Gastroesophageal sphincter (tissue), 2 donors: ENCODE measurements at regions not wholly inside any gene's neighbourhood (a gene's known extent, or its start where the extent isn't known, plus 50 kb on each side); places are given as distances from the start of the nearest gene placed in this dataset.

Experiments
- POLR2A ChIP-seq, 2 donors: fragments of 450-650 bp; IDR thresholded peaks; one replicate each; pipeline ENCODE4 v1.6.1; 2017; ENCODE audit warnings: antibody characterized with exemption in 2 of 2, mild to moderate bottlenecking in 2 of 2, moderate library complexity in 1 of 2
- POLR2AphosphoS5 ChIP-seq: sonication (generic); formaldehyde crosslinking; IDR thresholded peaks from one replicate; pipeline ENCODE4 v1.6.1; 2017; ENCODE audit warnings: antibody characterized with exemption

DNA sequence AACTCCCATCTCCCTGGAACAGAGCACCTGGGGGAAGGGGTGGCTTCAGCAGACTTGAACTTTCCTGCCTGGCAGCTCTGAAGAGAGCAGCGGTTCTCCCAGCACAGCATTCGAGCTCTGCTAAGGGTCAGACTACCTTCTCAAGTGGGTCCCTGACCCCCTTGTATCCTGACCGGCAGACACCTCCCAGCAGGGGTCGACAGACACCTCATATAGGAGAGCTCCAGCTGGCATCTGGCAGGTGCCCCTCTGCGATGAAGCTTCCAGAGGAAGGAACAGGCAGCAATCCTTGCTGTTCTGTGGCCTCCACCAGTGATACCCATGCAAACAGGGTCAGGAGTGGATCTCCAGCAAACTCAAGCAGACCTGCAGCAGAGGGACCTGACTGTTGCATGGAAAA, 244.1 kb upstream of the RASGEF1B start:
- no peak for TF ChIP-seq POLR2AphosphoS5
- no peak for TF ChIP-seq POLR2A (IDR thresholded peaks at IDR 0.05)
